Hematopoietic multipotent progenitor cell (in vitro differentiated cells): ENCODE measurements at regions not wholly inside any gene's neighbourhood (a gene's known extent, or its start where the extent isn't known, plus 50 kb on each side); places are given as distances from the start of the nearest gene placed in this dataset.

Experiments
- DNase-seq, 3 donors: peaks; one replicate each; pipeline ENCODE4 v3.0.0-alpha.2; 2011 to 2015; ENCODE audit warnings: low read depth in 2 of 3, low spot score in 2 of 3

DNA sequence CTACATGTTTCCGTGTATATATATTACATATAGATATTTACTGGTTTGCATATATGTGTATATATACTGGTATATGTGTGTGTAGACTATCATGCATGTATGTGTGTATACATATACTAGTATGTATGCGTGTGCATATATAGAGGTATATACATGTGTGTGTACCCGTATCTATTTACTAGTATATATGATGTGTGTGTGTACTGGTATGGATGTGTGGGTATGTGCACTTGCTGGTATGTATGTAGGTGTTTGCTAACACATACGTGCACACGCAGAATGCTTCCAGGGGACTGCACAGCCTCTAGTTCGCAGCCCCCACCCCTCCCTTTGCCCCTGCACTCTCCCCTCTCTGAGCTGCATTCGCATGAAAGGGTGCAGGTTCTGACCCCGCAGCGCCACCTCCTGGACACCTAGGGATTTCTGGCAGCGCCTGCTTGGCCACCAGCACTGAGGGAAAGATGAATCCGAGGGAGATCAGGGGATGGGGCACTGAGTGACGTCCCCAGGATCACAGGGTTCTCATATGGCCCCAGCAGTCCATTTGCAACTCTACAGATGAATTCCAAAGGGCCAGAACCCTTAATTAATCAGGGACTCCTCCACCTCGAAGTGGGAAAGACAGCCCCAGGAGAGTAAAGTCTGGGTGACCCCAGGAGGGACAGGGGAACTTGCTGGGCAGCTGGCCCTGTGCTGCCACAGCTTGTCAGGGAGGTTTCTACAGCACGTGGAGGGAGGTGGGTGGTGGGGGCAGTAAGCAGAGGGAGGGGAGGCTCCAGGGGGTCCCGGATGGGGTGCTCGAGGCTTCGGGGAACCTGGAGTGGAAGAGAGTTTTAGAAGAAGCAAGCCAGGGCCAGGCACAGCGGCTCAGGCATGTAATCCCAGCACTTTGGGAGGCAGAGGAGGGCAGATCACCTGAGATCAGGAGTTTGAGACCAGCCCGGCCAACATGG is 66.8 kb upstream of the ASAP2 start:
- peak in 2 of 3 donors; percentile 59 to 76 for DNase-seq

DNA sequence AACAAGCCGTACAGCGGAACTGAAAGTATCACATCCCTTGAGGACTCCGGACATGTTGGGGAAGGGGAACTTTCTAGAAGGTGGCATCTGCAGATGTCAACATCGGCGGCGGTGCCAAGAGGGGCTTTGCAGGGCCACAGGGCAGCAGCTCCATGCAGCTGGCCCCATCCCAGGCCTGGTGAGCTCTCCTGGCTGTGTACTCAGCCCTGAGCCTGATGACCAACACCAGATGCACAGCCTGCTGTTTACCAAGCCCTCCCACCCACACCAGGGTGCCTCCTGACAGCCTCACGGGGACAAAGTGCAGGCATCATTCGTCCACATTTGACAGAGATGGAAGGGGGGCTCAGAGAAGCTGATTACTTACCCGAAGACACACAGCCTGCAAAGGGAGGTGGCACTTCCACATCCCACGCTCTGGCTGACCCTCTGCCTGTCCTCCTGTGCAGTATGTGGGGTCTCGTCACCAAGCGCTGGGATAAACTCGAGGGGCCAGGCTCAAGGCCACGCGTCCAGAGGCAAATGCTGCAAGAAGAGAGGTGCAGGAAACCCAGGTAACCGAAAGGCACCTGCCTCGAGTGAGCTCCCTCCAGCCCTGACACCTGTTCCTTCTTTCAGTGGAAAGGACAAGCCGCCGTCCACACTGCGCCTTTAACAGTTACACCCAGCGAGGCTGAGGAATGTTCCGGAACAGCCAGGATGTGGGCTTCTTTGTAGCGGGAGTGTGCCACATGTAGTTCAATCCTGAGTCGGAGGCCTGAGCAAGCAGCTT is 69.0 kb upstream of the ASAP2 start:
- no peak for DNase-seq

DNA sequence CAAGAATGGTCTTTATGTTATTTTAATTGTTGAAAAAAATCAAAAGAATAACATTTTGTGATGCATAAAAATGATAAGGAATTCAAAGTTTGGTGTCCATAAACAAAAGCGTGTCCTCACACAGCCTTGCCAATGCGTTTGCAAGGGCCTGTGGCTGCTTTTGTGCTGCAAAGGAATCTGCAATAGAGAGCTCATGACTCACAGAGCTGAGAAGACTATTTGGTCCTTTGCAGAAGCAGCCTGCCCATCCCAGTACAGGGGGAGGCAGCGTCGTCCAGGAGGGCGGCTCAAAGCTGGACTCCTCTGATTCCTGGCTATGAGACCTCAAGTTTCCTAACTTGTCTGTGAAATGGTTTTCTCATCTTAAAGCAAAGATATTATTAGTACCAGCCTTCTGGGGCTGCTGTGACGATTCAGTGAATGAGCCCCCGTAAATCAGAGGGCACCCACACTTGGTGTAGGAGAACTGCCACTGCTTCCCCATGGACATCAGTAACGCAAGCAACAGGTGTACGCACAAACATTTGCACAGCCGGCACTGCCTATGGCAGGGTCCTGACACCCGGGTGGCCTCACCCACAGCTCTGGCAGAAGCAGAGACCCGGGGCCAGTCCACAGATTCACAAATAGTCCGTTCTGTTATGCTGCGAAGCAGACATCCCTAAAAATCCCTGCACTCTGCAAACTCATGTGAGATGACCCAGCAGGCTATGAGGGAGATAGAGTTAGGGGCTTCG is 70.6 kb upstream of the ASAP2 start:
- no peak for DNase-seq

DNA sequence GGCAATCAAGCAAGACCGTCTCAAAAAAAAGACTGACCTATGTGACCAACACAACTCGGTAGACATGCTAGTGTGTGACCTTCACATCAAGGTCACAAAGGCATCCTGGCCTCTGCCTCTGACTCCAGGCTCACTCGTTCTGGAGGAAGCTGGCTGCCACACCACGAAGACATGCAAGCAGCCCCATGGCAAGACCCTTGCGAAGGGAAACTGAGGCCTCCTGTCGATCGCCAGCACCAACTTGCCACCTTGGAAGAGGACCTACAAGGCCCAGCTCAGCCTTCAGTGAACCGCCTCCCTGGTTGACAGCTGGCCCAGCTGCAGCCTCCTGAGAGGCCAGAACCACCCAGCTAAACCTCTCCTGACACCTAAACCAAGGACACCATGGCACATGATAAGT is 79.3 kb upstream of the ASAP2 start:
- DNase-seq: no peak

DNA sequence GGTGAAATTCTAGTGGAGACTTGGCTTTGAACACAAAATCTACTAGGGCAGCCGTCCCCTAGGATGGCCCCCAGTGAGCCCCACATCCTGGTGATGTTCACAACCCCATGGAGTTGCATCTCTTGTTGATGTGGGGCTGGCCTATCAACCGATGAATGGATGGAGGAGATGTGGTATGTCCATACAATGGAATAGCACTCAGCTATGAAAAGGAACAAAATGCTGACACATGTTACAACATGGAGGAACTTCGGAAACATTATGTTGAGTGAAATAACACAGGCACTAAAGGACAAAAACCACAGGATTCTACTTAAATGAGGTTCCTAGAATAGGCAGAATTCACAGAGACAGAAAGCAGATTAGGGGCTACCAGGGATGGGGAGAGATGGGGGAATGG is 80.1 kb upstream of the ASAP2 start:
- no peak for DNase-seq

DNA sequence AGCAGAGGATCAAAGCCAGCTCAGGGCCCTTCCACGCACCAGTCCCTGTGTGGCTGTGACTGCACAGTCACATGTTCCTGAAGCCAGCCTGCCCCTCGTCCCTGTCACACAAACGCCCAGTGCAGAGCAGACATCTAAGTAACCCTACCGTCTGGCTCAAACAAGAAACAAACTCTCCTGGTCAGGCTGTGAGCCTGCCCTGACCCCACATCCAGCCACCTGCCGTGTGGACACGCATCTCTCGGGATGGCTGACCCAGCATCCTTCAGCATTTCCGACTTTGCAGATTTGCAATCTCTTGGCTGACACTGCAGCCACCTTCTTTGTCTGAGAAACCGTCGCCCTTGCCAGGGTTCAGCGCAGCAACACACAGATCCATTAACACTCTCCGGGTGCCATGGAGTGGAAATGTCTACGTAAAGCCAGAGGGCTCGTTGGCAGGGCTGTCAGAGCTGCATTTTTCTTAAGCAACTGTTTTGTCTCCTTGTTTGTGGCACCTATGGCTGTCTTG is 82.3 kb upstream of the ASAP2 start:
- DNase-seq: no peak

DNA sequence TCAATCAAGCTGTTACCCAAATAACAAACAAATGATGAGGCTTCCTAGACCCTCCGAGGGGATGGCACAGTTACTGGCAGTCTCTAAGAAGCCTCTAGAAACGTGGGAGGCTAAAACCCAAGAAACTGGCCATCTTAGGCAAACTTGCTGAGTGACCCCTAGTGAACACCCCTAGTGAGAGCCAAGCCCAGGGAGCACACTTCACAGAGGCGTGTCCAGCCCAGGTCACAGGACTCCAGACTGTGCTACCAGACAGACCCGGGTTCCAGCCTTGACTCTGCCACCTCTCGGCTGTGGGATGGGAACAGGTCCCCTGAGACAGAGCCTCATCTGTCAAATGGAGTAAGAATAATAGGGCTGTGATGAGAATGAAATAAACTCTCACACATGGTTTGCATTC is 83.5 kb upstream of the ASAP2 start:
- DNase-seq: no peak

DNA sequence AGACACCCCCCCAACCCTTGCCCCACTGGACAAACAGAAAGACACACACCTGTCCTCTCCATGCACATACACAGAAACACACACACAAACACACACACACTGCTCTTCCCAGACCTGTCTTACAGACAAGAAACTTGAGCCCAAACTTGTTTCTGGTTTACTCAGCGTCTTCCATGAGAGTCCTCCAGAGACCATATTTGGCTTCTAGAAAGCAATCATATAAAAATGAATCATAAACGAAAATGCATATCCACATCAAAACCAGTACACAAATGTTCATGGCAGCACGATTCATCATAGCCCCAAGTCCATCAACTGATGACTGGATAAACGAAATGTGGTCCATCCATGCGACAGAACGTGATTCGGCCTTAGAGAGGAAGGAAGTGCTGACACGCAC is 84.2 kb upstream of the ASAP2 start:
- DNase-seq: no peak

DNA sequence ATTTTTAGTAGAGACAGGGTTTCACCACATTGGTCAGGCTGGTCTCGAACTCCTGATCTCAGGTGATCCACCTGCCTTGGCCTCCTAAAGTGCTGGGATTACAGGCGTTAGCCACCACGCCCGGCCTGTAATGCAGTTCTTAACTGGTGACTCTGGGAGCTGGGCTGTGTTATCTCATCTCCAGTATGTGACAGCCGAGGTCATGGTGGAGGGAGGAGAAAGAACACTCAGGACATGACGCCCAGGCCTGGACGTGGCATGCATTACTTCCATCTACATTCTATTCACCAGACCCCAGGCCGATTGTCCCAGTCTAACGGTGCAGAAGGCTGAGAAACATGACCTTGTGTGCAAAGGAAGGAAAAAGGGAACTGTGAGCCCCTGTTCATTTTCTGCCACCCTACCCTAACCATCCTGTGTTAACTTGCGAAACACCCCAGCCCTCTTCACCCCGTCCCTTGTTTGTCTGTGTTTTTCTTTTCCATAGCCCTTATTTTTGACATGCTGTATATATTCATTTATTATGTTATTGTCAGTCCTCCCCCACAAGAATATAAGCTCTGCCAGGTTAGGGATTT is 88.1 kb upstream of the ASAP2 start:
- DNase-seq: no peak

DNA sequence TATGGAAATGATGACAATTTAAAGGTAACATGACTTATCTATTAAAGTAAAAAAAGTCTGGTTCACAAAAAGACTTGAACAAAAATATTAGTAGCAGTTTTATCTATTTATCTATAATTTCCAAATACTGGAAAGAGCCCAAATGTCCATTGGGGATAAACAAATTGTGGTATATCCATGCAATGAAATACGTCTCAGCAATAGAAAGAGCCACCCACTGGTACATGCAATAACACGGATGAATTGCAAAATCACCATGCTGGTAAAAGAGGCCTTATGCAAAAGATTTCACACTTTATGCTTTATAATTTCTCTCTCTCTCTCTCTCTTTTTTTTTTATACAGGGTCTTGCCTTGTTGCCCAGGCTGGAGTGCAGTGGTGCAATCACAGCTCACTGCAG is 91.4 kb upstream of the ASAP2 start:
- DNase-seq: no peak

DNA sequence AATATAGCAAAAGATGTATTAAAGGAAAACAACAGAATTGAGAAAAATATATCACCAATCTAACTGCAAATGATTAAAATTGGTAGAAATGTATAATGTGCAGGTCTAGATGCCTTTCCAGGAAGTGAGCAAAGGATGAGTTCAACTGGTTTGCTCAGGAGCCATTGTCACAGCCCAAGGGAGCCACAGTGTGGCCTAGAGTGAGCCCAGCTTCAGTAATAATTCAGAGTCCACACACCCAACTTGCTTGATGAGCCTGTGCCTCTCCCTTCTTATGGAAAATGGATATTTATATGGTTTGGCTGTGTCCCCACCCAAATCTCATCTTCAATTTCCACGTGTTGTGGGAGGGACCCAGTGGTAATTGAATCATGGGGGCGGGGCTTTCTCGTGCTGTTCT is 92.2 kb upstream of the ASAP2 start:
- DNase-seq: no peak

DNA sequence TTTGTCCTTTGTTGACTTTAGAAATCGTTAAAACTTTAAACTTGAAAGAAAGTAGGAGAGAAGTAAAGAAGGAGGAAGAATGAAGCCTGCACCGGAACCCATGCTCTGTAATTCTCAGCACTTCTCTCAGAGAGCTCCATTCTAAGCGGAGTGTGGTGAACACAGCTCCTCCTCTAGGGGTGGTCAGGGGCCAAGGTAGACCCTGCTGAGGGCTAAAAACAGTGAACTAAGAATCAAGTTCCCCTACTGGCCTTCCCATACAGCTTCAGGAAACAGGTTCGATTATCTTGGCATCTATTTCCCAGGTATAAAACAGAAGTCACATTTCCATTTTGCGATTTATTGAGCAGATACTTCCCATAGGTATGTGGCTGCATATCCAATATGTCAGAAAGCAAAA is 92.7 kb upstream of the ASAP2 start:
- DNase-seq: no peak

DNA sequence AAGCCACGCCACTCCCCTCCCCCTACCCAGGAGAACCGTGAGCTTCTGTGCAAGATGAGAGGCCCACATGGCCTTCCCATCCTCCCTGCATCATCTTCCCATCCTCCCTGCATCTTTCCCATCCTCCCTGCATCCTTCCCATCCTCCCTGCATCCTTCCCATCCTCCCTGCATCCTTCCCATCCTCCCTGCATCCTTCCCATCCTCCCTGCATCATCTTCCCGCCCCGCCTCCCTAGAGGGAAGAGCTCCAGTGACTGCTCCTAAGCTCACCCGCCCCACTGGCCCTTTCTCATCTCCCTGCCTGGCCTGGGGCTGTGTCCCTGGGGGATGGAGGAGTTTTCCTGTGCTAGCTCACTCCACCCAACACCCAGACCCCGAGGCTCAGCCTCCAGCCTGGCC is 93.3 kb upstream of the ASAP2 start:
- no peak for DNase-seq

DNA sequence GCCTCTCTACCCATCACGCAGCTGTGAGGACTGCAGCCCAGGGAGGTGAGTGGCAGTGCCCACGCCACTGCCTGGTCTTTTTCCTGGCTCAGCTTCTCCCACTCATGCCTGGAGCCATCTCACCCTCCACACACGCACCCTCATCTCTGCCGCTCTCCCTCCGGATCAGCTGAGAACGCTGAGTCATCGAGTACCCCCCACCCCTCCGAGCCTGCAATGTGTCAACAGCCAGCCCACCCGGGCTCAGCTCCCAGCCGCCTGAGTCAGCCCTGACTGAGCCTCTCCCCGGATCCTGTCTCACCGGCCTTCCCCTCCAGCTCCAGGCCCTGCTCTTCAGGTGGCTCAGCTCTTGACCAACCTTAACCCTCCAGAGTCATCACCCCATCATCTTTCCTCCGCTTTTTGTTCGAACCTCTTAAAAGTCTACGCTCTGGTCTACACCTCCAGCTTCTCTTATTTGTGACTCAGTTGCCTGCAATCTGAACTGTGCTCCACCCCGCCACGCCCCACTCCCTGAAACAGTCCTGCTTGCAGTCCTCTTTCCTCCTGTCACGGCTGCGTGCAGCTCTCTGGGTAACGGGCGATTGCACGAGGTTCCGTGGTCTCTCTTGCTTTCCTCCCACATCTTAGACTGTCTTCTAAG is 94.4 kb upstream of the ASAP2 start:
- DNase-seq: peak in 2 of 3 donors; percentile 43 to 45

DNA sequence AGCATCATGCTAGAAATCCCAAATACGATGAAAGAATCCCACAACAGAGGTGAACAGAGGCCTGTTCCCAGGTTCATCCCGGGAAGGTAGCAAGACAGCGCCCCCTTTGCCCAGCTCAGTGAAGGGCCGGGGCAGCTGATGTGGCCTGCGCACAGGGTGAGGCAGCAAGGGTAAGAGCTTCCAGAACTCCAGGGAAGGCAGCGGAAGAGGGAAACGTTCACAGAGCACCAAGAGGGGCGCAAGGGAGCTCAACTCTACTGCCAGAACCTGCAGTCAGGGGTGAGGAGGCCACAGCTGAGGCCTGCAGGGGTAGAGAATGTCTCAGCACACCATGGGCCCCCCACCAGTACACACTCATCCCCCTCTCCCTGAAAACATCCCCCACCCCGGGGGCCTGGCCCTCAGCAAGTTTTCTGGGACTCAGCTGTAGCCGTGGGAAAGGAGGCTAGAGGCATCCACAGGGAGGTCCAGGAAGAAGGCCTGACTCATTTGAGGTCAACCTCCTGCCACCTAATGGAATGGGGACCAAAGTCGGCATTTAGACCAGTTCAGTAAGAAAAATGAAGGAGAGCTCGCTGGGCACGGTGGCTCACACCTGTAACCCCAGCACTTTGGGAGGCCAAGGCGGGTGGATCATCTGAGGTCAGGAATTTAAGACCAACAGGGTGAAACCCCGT is 95.6 kb upstream of the ASAP2 start:
- DNase-seq: no peak

DNA sequence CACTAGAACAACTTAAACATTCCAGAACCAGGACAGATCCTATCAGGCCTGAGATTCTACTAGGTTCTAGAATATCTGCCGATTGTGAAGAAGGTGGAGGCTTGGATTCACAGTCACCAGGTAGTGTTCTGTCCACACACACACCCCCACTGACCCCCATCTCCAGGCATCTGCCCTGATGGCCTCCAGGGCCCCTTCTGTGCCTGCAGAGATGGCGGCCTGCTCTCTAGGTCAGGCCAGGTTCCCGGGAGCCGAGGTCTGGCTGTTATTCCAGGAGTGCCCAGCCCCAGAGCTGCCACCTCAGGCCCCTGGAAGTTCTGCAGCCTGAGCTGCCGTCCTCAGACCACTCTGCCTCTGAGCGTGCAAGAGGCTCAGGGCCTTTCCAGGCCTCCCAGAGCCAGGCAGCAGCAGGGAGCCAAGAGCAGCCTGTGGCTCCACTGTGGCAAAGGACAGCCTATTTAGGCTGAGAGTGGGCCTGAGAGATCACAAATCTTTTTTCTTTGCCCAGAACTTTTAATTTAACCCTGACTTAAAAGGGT is 96.2 kb upstream of the ASAP2 start:
- DNase-seq: no peak

DNA sequence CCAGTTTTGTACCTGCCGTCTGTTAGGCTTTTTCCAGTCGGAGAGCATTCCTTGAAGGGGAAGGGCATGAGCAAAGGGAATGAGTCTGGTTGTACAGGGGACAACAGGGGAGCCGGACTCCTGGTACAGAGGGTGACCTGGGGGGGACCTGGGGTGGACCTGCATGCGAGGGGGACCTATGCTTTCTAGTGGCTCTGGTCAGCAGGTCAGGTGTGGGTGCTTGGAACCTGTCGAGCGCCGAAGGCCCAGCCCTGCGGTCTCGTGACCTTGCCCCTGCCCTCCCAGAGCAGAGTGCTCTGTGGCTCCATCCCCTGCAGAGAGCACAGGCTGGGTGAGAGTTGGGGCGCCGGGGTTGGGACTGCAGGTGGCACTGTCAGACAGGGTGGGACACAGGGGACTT is 96.7 kb upstream of the ASAP2 start:
- DNase-seq: no peak

DNA sequence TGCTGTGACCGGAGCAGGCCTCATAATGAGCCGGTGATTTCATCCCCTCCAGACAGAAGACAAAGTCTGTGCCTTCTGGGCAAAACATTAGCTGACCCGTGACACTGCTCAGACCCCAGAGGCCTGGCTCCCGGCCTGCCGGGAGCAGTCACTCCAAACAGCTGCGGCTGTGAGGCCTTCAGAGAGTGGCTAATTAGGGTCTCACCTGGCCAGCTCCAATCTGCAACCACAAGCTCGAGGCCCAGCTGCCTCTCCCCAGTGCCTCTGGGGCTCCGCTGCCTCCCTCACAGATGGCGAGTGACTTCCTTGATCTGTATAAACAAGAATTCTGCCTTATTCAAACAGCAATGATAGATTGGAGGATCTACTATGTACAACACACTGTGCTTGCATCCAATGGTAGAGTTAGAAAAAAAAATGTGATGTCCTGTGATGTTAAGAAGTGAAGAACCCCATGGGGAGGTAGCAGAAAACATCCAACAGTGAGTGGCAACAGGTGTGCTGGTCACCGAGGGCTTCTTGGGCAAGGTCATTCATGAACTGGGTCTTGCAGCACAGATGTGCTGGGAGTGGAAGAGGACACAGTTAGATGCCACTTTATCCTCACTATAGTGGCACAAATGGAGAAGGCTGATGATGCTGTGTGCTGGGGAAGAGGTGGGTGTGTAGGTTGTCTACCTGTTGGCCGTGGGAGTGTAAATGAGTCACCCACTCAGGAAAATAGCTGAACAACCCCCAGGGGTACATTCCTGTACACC is 98.2 kb upstream of the ASAP2 start:
- no peak for DNase-seq
